Pancreas (tissue), 10 donors: ENCODE measurements at regions not wholly inside any gene's neighbourhood (a gene's known extent, or its start where the extent isn't known, plus 50 kb on each side); places are given as distances from the start of the nearest gene placed in this dataset.

Experiments used
- ATAC-seq, 4 donors: fragments of 200-7000 bp; cut with Tn5 transposase; one replicate each; pipeline versions ENCODE4 v1.8.0 to v1.9.1; 2020; ENCODE audit warnings: mild to moderate bottlenecking in 4 of 4, moderate library complexity in 4 of 4
- DNase-seq, 6 donors: peaks; one replicate each; pipeline ENCODE4 v3.0.0-alpha.2; 2020
- FAIRE-seq: peaks from 2 replicates; lab custom pipeline; 2012; peaks lifted over from hg19 to GRCh38; lab: Jason Lieb, UNC
- H3K27ac ChIP-seq, 4 donors: fragments of 200-600 bp; sonication (generic); 1 replicate in 3 of 4; 2 replicates in 1 of 4; pipeline versions ENCODE4 v1.5.0 to v1.8.0; 2020
- H3K27me3 ChIP-seq, 4 donors: fragments of 200-600 bp; one replicate each; pipeline ENCODE4 v1.8.0; 2021
- H3K36me3 ChIP-seq, 3 donors: fragments of 200-600 bp; sonication (generic) in 1 of 3; one replicate each; pipeline versions ENCODE4 v1.5.0 to v1.8.0; 2020 to 2021
- H3K4me1 ChIP-seq, 3 donors: fragments of 200-600 bp; one replicate each; pipeline ENCODE4 v1.8.0; 2021
- H3K4me3 ChIP-seq, 4 donors: fragments of 200-600 bp; sonication (generic) in 2 of 4; one replicate each; pipeline versions ENCODE4 v1.5.0 to v1.8.0; 2020 to 2021
- H3K9me3 ChIP-seq, 4 donors: fragments of 200-600 bp; one replicate each; pipeline ENCODE4 v1.8.0; 2021
- WGBS, 2 donors: extraction: QIAGEN DNeasy Blood & Tissue Kit; methylation state at CpG; one replicate each; pipeline ENCODE4 v1.1.7; 2013; 5-methylcytosine and 5-hydroxymethylcytosine counted together
- intact Hi-C, 3 donors: fragments of 100-400 bp; cut with DNase I; formaldehyde crosslinking; loops; one replicate each; pipeline versions ENCODE4 v1.11.1 to v1.14.2; 2022
- TF ChIP-seq, protein P1 (sequence below), 4 donors: fragments of 200-600 bp; sonication (generic) in 3 of 4; IDR thresholded peaks; one replicate each; pipeline versions ENCODE4 v1.5.0 to v1.8.0; 2021; ENCODE audit warnings: antibody characterized with exemption in 4 of 4
- donor health status: healthy with polysubstance abuse.
- donor health status: DM: no; HTN: no; CAD: no; lungs with moderate emphysema.
- donor health status: DM: no; HTN: no; CAD: no.
- donor health status: control.
- donor health status: control.
- donor health status: Bipolar disorder and iron deficiency.
- donor health status: DM: yes; HTN: yes; CAD: no.
- donor health status: DM: no; HTN: no; CAD: no.
- donor health status: DM: no; HTN: no; CAD: no.
- donor health status: DM: yes; HTN: yes; CAD: no.

DNA sequence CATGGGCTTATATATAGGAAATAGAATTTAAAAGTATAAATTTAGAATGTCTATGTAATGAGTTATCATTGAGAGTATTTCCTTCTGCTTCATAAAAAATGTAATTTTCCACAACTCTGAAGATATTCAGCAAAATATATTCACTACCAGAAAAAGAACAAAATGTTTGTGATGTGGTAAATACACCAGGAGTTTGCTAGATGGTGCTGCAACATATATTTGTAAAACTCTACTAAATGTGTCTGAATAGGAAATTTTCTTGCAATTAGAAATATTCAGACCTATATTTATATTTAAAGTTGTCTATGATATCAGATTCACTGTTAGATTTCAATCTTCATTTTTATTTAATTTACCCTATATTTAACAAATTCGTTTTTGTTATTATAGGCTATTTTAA is 201.1 kb downstream of the PPP1R3A start:
- H3K27me3 ChIP-seq = no peaks in the 10 kb centered on the region
- WGBS, 2 donors = 63 to 76% methylated on average over 1 of the region's 1 CpG
- DNase-seq = no peak

DNA sequence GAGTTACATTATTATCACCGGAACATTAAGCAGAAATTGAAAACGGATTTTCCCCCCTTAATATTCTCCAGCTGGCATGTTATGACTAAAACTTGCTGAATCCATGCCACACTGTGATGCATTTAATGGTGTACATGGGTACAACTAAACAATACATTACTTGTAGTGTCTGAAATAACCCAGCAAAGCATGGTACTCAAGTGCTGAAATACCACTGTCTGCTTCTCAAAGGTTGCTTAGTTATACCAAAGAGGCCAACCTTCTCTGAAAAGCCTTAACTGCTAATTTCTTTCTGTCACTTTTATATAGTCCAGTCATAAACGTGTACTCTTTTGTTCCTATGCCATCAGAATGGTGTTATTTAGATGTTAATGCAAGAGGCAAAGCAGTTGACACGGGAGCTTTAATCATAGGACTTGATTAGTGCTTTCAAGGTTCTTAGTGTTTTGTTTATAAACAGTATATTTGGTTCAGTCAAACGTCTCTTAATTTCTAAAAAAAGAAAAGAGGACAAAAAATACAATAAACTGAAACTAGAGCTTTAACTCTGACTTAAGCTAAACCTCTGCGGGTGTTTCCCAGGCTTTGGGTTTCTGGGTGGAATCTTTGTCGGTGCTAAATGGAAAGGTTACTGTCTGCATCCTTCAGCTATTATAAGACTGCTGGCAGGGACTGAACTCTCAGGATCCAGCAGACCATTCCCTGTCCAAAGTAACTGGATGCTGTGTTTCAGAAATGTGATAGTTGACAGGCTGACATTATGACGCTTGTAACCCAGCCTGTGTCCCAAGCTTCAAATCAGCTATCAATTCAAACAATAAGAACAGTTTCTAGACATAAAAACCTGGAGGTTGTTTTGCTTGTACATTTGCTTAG is 202.6 kb downstream of the PPP1R3A start:
- WGBS, 2 donors = 52% methylated on average over 8 of the region's 8 CpGs
- FAIRE-seq (no peak), ATAC-seq (peak in 1 of 4 donors; percentile 30), DNase-seq (no peak)
- no peaks in the 10 kb centered on the region for H3K9me3 ChIP-seq
- H3K27me3 ChIP-seq = no peaks in the 10 kb centered on the region
- intact Hi-C loops = no loop called here
- H3K27ac ChIP-seq = no peak overlapping the region
- H3K4me1 ChIP-seq = no peaks in the 10 kb centered on the region
- TF ChIP-seq, protein P1, sequence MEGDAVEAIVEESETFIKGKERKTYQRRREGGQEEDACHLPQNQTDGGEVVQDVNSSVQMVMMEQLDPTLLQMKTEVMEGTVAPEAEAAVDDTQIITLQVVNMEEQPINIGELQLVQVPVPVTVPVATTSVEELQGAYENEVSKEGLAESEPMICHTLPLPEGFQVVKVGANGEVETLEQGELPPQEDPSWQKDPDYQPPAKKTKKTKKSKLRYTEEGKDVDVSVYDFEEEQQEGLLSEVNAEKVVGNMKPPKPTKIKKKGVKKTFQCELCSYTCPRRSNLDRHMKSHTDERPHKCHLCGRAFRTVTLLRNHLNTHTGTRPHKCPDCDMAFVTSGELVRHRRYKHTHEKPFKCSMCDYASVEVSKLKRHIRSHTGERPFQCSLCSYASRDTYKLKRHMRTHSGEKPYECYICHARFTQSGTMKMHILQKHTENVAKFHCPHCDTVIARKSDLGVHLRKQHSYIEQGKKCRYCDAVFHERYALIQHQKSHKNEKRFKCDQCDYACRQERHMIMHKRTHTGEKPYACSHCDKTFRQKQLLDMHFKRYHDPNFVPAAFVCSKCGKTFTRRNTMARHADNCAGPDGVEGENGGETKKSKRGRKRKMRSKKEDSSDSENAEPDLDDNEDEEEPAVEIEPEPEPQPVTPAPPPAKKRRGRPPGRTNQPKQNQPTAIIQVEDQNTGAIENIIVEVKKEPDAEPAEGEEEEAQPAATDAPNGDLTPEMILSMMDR (IDR thresholded peaks at IDR 0.05) = no peak
- no peaks in the 10 kb centered on the region for H3K36me3 ChIP-seq
- no peak overlapping the region for H3K4me3 ChIP-seq

More for the DNA sequence above, 201.1 kb downstream of the PPP1R3A start:
- H3K9me3 ChIP-seq = no peaks in the 10 kb centered on the region
- FAIRE-seq = no peak
- H3K4me3 ChIP-seq = no peak overlapping the region
- intact Hi-C loops = no loop called here
- TF ChIP-seq, protein P1 (IDR thresholded peaks at IDR 0.05) = no peak
- no peak overlapping the region for H3K27ac ChIP-seq
- ATAC-seq = no peak
- no peaks in the 10 kb centered on the region for H3K36me3 ChIP-seq
- no peaks in the 10 kb centered on the region for H3K4me1 ChIP-seq

DNA sequence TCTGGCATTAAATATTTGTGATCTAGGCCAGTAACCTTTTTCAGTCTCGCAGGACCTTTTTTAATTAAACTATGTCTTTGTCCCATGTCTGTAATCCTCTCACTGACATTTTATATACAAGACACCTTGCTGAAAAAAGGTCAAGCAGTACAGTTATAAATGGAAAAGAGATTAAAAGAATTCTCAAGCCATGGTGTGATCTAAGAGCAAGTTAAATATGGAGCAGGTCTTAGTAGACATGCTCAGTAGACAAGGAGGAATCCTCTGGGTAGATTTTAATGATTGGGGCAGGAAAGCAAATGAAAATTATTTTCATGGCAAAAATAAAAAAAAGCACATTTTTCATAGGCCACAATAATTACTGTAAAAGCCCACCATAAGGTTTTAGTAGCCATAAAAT is 203.5 kb downstream of the PPP1R3A start:
- DNase-seq (no peak), ATAC-seq (no peak), FAIRE-seq (no peak)
- no peaks in the 10 kb centered on the region for H3K9me3 ChIP-seq
- WGBS, 2 donors = 0 to 40% methylated on average over 1 of the region's 1 CpG
- no peaks in the 10 kb centered on the region for H3K4me1 ChIP-seq
- intact Hi-C loops = no loop called here
- H3K27me3 ChIP-seq = no peaks in the 10 kb centered on the region
- H3K4me3 ChIP-seq = no peak overlapping the region
- no peaks in the 10 kb centered on the region for H3K36me3 ChIP-seq
- TF ChIP-seq, protein P1 (IDR thresholded peaks at IDR 0.05) = no peak
- no peak overlapping the region for H3K27ac ChIP-seq

DNA sequence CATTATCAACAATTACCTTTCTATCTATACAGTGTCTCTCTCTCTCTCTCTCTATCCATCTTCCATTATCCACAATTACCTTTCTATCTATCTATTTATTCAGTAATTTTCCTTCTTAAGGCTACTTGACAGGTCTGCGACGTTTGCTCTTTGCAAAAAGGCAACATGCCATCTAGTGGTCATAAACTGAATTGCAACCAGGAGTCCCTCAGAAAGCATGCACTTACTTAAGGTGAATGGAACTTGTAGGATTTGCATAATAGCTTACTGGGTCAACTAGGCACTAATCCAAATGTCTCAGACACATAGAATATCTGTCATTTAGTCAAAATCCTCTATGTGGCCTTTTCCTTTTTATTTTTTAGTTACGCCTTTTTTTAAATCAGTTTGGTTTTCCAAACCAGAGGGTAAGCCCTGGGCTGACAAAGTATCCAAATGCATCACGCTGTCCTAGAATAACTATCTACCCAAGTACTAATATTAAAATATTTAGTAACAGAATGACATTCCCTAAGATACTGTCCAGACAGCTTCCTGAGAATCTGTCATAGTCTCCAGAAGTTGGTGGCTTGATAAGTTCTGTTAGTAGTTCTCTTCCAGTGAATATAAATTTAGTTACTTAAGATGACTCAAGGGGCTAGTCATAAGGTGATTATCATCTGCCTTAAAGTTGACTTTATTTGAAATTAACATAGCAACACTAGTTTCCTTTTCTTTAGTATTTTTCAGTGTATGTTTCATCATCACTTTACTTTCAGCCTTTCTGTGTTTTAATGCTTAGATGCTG is 208.3 kb downstream of the PPP1R3A start:
- WGBS, 2 donors = 33 to 35% methylated on average over 4 of the region's 4 CpGs
- Histone ChIP-seq H3K27ac (no peak overlapping the region), H3K27me3 (peaks cover 0 to 4% (median 0%) of the 10 kb centered on the region in 4 donors), H3K4me1 (no peaks in the 10 kb centered on the region), H3K36me3 (no peaks in the 10 kb centered on the region), H3K9me3 (no peaks in the 10 kb centered on the region), H3K4me3 (no peak overlapping the region)
- DNase-seq (peak in 3 of 6 donors; percentile 15 to 53 (median 24)), FAIRE-seq (peak; percentile 87), ATAC-seq (peak; percentile 61 to 85 (median 82))
- TF ChIP-seq, protein P1 (IDR thresholded peaks at IDR 0.05) = peak; percentile 77 to 95 (median 92)
- intact Hi-C loops = no loop called here
